Sigmoid colon (tissue), 4 donors: ENCODE measurements at regions not wholly inside any gene's neighbourhood (a gene's known extent, or its start where the extent isn't known, plus 50 kb on each side); places are given as distances from the start of the nearest gene placed in this dataset.

Experiments
- CTCF ChIP-seq, 4 experiments: fragments of 450-650 bp in 3 of 4; fragments of 200-600 bp in 1 of 4; IDR thresholded peaks; one replicate each; pipeline ENCODE4 v1.5.1; 2016 to 2019; ENCODE audit warnings: antibody characterized with exemption in 4 of 4, mild to moderate bottlenecking in 3 of 4, moderate library complexity in 2 of 4
- POLR2A ChIP-seq, 2 donors: fragments of 450-650 bp; IDR thresholded peaks; one replicate each; pipeline ENCODE4 v1.6.1; 2016; ENCODE audit warnings: antibody characterized with exemption in 2 of 2, mild to moderate bottlenecking in 2 of 2, moderate library complexity in 2 of 2
- POLR2AphosphoS5 ChIP-seq, 4 donors: sonication (generic); formaldehyde crosslinking; IDR thresholded peaks; one replicate each; pipeline ENCODE4 v1.6.1; 2017; ENCODE audit warnings: antibody characterized with exemption in 4 of 4

DNA sequence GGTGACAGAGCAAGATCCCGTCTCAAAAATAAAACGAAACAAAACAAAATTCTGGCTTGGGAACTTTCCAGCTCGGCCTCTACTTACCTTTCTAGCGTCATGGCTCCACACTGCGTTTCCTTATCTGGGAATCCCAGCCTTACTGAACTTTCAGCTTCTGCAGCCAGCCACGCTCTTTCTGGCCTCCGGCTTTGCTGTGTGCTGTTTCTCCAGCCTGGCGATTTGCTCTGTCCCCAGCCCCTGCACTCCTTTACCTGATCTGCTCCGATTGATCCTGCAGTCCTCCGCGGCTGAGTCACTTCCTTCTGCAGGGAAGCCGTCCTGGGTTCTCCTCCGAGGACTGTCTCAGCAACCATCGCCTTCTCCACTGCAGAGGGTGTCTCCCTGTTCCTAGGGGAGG lies 71.0 kb upstream of the FAM171A1 start:
- TF ChIP-seq CTCF (IDR thresholded peaks at IDR 0.05) (no peak), POLR2A (IDR thresholded peaks at IDR 0.05) (no peak), POLR2AphosphoS5 (IDR thresholded peaks at IDR 0.05) (no peak)
